Muscle layer of colon (tissue), 2 donors: ENCODE measurements at regions not wholly inside any gene's neighbourhood (a gene's known extent, or its start where the extent isn't known, plus 50 kb on each side); places are given as distances from the start of the nearest gene placed in this dataset.
"Not testable (repeated sequence)": the region's sequence is repeated elsewhere in the genome, so short reads cannot be mapped to it uniquely, and the experiment has no call there.

Experiments used
- H3K27ac ChIP-seq: one replicate; pipeline ENCODE4 v1.7.0; 2013; ENCODE audit warnings: low read depth, mild to moderate bottlenecking, low read length, moderate library complexity
- H3K27me3 ChIP-seq, 2 donors: one replicate each; pipeline ENCODE4 v1.7.0; 2013; ENCODE audit warnings: low read length in 2 of 2, mild to moderate bottlenecking in 2 of 2; ENCODE audit not compliant: insufficient read depth in 2 of 2, control insufficient read depth in 1 of 2
- H3K36me3 ChIP-seq: one replicate; pipeline ENCODE4 v1.7.0; 2013; ENCODE audit warnings: mild to moderate bottlenecking, low read length; ENCODE audit not compliant: insufficient read depth
- H3K4me1 ChIP-seq: one replicate; pipeline ENCODE4 v1.7.0; 2013; ENCODE audit warnings: mild to moderate bottlenecking, low read length; ENCODE audit not compliant: insufficient read depth
- H3K4me3 ChIP-seq, 2 donors: one replicate each; pipeline ENCODE4 v1.7.0; 2013; ENCODE audit warnings: low read length in 2 of 2, low read depth in 1 of 2, mild to moderate bottlenecking in 1 of 2, moderate library complexity in 1 of 2
- H3K9ac ChIP-seq: one replicate; pipeline ENCODE4 v1.7.0; 2013; ENCODE audit warnings: low read length
- H3K9me3 ChIP-seq: one replicate; pipeline ENCODE4 v1.7.0; 2013; ENCODE audit warnings: mild to moderate bottlenecking, low read length
- donor health status: abdominal sarcoma.
- donor health status: Adenocarcinoma of cecum.

GRCh38 chr17:53264730-53265129 lies 558.0 kb upstream of the KIF2B start:
- Histone ChIP-seq H3K27me3 (no peaks in the 10 kb centered on the region), H3K27ac (no peak overlapping the region), H3K9ac (no peak overlapping the region), H3K9me3 (no peaks in the 10 kb centered on the region), H3K4me3 (no peak overlapping the region), H3K4me1 (no peaks in the 10 kb centered on the region), H3K36me3 (no peaks in the 10 kb centered on the region)

DNA sequence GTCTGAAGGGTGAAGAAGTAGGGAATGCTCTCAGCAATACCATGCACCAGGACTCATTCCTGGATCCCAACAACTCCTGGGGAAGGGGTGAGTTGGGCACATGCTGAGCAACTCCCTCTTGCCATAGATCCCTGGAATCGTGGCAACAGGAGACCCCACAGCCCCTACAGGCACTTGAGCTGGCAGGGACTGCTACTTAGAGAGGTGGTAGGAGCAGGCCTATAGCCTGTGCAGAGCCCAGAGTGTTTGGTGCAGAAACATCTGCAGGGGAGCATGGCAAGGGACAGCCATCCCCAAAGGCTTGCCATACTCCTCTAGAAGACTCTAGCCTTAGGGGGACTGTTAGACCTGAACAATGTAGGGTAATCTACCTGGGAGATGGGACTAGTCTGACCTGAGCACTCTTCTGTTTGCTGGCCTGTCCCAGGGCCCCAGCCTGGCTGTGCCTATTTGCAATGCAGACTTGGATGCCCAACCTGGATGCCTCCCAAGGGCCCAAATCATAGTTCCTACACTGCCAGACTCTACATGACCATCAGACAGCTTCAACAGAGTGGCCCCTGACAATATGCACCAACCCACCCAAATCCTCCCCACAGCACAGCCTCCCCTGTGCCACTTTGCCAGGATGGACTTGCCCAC lies 568.6 kb upstream of the KIF2B start:
- Histone ChIP-seq H3K4me3 (no peak overlapping the region), H3K9me3 (no peaks in the 10 kb centered on the region), H3K27ac (no peak overlapping the region), H3K27me3 (no peaks in the 10 kb centered on the region), H3K4me1 (no peaks in the 10 kb centered on the region), H3K36me3 (no peaks in the 10 kb centered on the region), H3K9ac (no peak overlapping the region)

DNA sequence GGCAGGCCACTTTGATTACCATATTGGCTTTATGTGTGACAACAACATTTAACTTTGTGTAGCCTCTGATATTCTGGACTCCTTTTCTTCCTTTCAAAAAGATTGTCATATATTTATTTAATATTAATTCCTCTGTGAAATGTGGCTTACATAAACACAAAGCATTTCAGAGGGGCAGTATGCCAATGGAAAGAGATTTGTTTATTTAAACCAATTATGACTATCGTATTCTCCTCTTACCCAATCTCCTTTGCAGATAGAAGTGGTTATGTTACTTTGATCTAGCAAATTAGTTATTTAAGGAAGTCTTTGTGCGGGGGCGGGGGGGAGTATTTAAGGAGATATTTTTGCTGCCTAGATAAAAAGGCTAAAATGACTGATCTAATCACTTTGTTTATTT lies 573.7 kb upstream of the KIF2B start:
- no peaks in the 10 kb centered on the region for H3K4me1 ChIP-seq
- H3K27me3 ChIP-seq: no peaks in the 10 kb centered on the region
- no peaks in the 10 kb centered on the region for H3K36me3 ChIP-seq
- H3K9me3 ChIP-seq: no peaks in the 10 kb centered on the region
- H3K27ac ChIP-seq: no peak overlapping the region
- H3K9ac ChIP-seq: no peak overlapping the region
- no peak overlapping the region for H3K4me3 ChIP-seq

GRCh38 chr17:53234138-53234537 lies 588.6 kb upstream of the KIF2B start:
- Histone ChIP-seq H3K9me3 (no peaks in the 10 kb centered on the region), H3K4me3 (no peak overlapping the region), H3K27me3 (no peaks in the 10 kb centered on the region), H3K4me1 (no peaks in the 10 kb centered on the region), H3K36me3 (no peaks in the 10 kb centered on the region), H3K9ac (no peak overlapping the region), H3K27ac (no peak overlapping the region)

GRCh38 chr17:53227514-53227913 lies 595.2 kb upstream of the KIF2B start:
- no peaks in the 10 kb centered on the region for H3K27me3 ChIP-seq
- H3K4me3 ChIP-seq: no peak overlapping the region
- no peaks in the 10 kb centered on the region for H3K4me1 ChIP-seq
- no peak overlapping the region for H3K9ac ChIP-seq
- H3K9me3 ChIP-seq: no peaks in the 10 kb centered on the region
- H3K27ac ChIP-seq: no peak overlapping the region
- H3K36me3 ChIP-seq: no peaks in the 10 kb centered on the region

DNA sequence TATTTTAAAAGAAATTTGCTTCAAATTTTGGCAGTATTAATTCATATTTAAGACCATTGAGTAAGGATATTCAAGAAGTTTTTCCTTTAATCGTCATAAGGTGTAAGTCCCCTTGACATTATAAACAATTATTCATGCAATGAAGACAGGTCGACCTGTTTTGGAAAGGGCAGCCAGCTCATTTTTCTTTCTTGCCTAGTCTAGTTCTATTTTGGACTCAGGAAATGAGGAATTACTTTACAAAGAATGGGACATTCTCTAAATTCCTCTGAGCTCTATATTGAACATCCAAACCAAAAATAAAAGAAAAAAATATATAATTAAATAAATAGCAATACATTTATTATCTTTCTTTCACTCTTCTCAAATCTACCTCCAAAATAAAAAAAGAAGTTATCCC lies 595.6 kb upstream of the KIF2B start:
- H3K27ac ChIP-seq: no peak overlapping the region
- no peaks in the 10 kb centered on the region for H3K27me3 ChIP-seq
- H3K36me3 ChIP-seq: no peaks in the 10 kb centered on the region
- no peaks in the 10 kb centered on the region for H3K9me3 ChIP-seq
- no peak overlapping the region for H3K4me3 ChIP-seq
- H3K9ac ChIP-seq: no peak overlapping the region
- H3K4me1 ChIP-seq: no peaks in the 10 kb centered on the region

DNA sequence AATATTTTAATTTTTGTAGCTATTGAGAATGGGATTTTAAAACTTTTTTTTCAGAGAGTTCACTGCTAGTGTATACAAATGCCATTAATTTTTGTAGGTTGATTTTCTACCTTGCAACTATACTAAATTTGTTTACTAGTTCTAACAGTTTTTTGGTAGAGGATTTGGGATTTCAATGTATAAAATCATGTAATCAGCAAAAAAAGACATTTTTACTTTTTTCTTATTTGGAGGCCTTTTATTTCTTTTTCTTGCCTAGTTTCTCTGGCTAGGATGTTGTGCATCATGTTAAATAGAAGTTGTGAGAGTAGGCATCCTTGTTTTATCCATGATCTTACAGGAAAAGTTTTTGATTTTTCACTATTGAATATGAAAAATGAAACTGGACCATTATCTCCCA lies 602.9 kb upstream of the KIF2B start:
- no peaks in the 10 kb centered on the region for H3K4me1 ChIP-seq
- H3K36me3 ChIP-seq: no peaks in the 10 kb centered on the region
- H3K27ac ChIP-seq: no peak overlapping the region
- H3K9ac ChIP-seq: no peak overlapping the region
- no peak overlapping the region for H3K4me3 ChIP-seq
- H3K9me3 ChIP-seq: no peaks in the 10 kb centered on the region
- no peaks in the 10 kb centered on the region for H3K27me3 ChIP-seq

DNA sequence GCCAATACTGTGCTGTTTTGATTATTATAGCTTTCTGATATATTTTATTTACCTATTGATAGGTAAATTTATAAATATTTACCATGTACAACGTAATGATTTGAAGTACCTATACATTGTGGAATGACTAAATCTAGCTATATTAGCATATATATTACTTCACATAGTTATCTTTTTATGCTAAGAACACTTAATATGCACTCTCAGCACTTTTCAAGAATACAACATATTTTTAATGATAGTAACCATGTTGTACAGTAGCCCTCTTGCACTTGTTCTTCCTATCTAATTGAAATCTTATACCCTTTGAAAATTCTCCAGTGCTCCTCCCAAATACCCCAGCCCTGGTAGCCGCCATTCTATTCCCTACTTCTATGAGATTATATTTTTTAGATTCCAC lies 604.0 kb upstream of the KIF2B start:
- no peak overlapping the region for H3K27ac ChIP-seq
- H3K27me3 ChIP-seq: no peaks in the 10 kb centered on the region
- H3K9me3 ChIP-seq: no peaks in the 10 kb centered on the region
- no peak overlapping the region for H3K9ac ChIP-seq
- H3K4me1 ChIP-seq: no peaks in the 10 kb centered on the region
- H3K4me3 ChIP-seq: no peak overlapping the region
- H3K36me3 ChIP-seq: no peaks in the 10 kb centered on the region

DNA sequence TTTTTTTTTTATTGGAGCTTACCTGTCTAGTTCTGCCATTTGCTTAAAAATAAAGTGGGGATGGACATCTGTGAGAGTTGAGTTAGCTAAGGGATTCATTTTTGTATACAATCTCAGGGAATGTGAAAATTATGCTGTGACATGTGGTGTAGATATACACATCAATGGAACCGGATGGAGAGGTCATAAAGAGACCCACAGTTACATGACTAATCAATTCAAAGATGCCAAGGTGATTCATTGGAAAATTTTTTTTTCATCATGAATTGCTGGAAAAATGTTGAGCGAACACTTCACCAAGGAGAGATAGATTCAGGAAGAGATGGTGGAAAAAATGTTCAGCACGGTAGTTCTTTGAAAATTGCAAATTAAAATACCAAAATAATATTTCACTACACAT lies 605.4 kb upstream of the KIF2B start:
- no peaks in the 10 kb centered on the region for H3K27me3 ChIP-seq
- no peaks in the 10 kb centered on the region for H3K4me1 ChIP-seq
- H3K27ac ChIP-seq: no peak overlapping the region

DNA sequence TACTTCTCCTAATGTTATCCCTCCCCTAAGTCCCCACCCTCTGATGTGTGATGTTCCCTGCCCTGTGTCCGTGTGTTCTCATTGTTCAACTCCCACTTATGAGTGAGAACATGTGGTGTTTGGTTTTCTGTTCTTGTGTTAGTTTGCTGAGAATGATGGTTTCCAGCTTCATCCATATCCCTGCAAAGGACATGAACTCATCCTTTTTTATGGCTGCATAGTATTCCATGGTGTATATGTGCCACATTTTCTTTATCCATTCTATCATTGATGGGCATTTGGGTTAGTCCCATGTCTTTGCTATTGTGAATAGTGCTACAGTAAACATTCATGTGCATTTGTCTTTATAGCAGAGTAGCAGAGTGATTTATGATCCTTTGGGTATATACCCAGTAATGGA lies 613.8 kb upstream of the KIF2B start:
- not testable (repeated sequence) for H3K36me3 ChIP-seq, H3K9me3 ChIP-seq, H3K9ac ChIP-seq, H3K4me1 ChIP-seq, H3K27ac ChIP-seq, H3K4me3 ChIP-seq, H3K27me3 ChIP-seq

More for the DNA sequence above, 605.4 kb upstream of the KIF2B start:
- no peaks in the 10 kb centered on the region for H3K9me3 ChIP-seq
- H3K9ac ChIP-seq: no peak overlapping the region
- H3K4me3 ChIP-seq: no peak overlapping the region
- no peaks in the 10 kb centered on the region for H3K36me3 ChIP-seq

GRCh38 chr17:53193044-53193443 lies 629.7 kb upstream of the KIF2B start:
- H3K27ac ChIP-seq: no peak overlapping the region
- no peaks in the 10 kb centered on the region for H3K27me3 ChIP-seq
- no peaks in the 10 kb centered on the region for H3K36me3 ChIP-seq
- H3K9ac ChIP-seq: no peak overlapping the region
- H3K4me1 ChIP-seq: no peaks in the 10 kb centered on the region
- H3K4me3 ChIP-seq: no peak overlapping the region
- H3K9me3 ChIP-seq: no peaks in the 10 kb centered on the region

GRCh38 chr17:53191878-53192277 lies 630.8 kb upstream of the KIF2B start:
- H3K4me3 ChIP-seq: no peak overlapping the region

More at GRCh38 chr17:53191878-53192277, 630.8 kb upstream of the KIF2B start:
- H3K27me3 ChIP-seq: no peaks in the 10 kb centered on the region
- no peak overlapping the region for H3K9ac ChIP-seq
- no peaks in the 10 kb centered on the region for H3K4me1 ChIP-seq
- no peaks in the 10 kb centered on the region for H3K36me3 ChIP-seq
- no peaks in the 10 kb centered on the region for H3K9me3 ChIP-seq
- H3K27ac ChIP-seq: no peak overlapping the region
